Osteoblast (primary cell): ENCODE measurements at regions not wholly inside any gene's neighbourhood (a gene's known extent, or its start where the extent isn't known, plus 50 kb on each side); places are given as distances from the start of the nearest gene placed in this dataset.
"Not testable (repeated sequence)": the region's sequence is repeated elsewhere in the genome, so short reads cannot be mapped to it uniquely, and the experiment has no call there.

Experiments
- DNase-seq: peaks from one replicate; pipeline ENCODE4 v3.0.0; 2011; ENCODE audit warnings: low spot score, mixed read lengths; ENCODE audit not compliant: insufficient read length; ENCODE audit errors: missing footprints
- H2AFZ ChIP-seq: 2 replicates; pipeline ENCODE4 v1.6.0; 2011; ENCODE audit warnings: mild to moderate bottlenecking, low read length
- H3K27ac ChIP-seq: 2 replicates; pipeline ENCODE4 v1.5.1; 2011; ENCODE audit warnings: mild to moderate bottlenecking, low read depth, low read length, moderate library complexity
- H3K27me3 ChIP-seq: 2 replicates; pipeline ENCODE4 v1.6.0; 2012; ENCODE audit warnings: mild to moderate bottlenecking, control low read depth, inconsistent platforms, low read length, moderate library complexity; ENCODE audit not compliant: insufficient read depth
- H3K36me3 ChIP-seq: 2 replicates; pipeline ENCODE4 v1.5.1; 2011; ENCODE audit warnings: mild to moderate bottlenecking, low read length, control low read depth, moderate library complexity; ENCODE audit not compliant: insufficient read depth
- H3K4me1 ChIP-seq: 2 replicates; pipeline ENCODE4 v1.5.1; 2011; ENCODE audit warnings: mild to moderate bottlenecking, low read length, control low read depth, moderate library complexity; ENCODE audit not compliant: insufficient read depth
- H3K4me2 ChIP-seq: 2 replicates; pipeline ENCODE4 v1.6.0; 2011; ENCODE audit warnings: mild to moderate bottlenecking, low read length; ENCODE audit not compliant: insufficient read depth
- H3K4me3 ChIP-seq: fragments of 200-600 bp; sonication (generic); 3 replicates; pipeline ENCODE4 v1.5.1; 2012; ENCODE audit warnings: mild to moderate bottlenecking, low read length, inconsistent platforms; ENCODE audit not compliant: insufficient read depth
- H3K79me2 ChIP-seq: 2 replicates; pipeline ENCODE4 v1.6.0; 2012; ENCODE audit warnings: mild to moderate bottlenecking, low read length, control low read depth, inconsistent platforms; ENCODE audit not compliant: insufficient read depth
- H3K9me3 ChIP-seq: 2 replicates; pipeline ENCODE4 v1.5.1; 2011; ENCODE audit warnings: low read depth, low read length, control low read depth
- H4K20me1 ChIP-seq: 2 replicates; pipeline ENCODE4 v1.6.0; 2012; ENCODE audit warnings: mild to moderate bottlenecking, low read length, control low read depth; ENCODE audit not compliant: insufficient read depth
- CTCF ChIP-seq: IDR thresholded peaks from 2 replicates; pipeline ENCODE4 v1.5.1; 2011; ENCODE audit warnings: mild to moderate bottlenecking, low read depth, low read length, moderate library complexity; ENCODE audit errors: extremely low read depth

- H3K4me3 ChIP-seq: no peak overlapping the region
Measured at GRCh38 chr10:108034829-108035228, 870.3 kb upstream of the SORCS1 start.

GRCh38 chr10:108033518-108033917 lies 869.0 kb upstream of the SORCS1 start:
- H3K4me1 ChIP-seq, H3K4me3 ChIP-seq, H3K4me2 ChIP-seq, H4K20me1 ChIP-seq, H3K79me2 ChIP-seq, H3K9me3 ChIP-seq, DNase-seq, H3K27me3 ChIP-seq, H3K27ac ChIP-seq, H2AFZ ChIP-seq, H3K36me3 ChIP-seq: not testable (repeated sequence)

More at GRCh38 chr10:108034829-108035228, 870.3 kb upstream of the SORCS1 start:
- DNase-seq: no peak
- H4K20me1 ChIP-seq: no peaks in the 10 kb centered on the region
- TF ChIP-seq CTCF: no peak
- H3K9me3 ChIP-seq: peaks cover 7% of the 10 kb centered on the region
- no peaks in the 10 kb centered on the region for H3K36me3 ChIP-seq
- H3K4me1 ChIP-seq: no peaks in the 10 kb centered on the region
- no peak overlapping the region for H3K4me2 ChIP-seq
- H2AFZ ChIP-seq: no peak overlapping the region
- H3K27ac ChIP-seq: no peak overlapping the region
- H3K79me2 ChIP-seq: no peaks in the 10 kb centered on the region
- H3K27me3 ChIP-seq: no peaks in the 10 kb centered on the region

GRCh38 chr10:108031505-108031904 lies 867.0 kb upstream of the SORCS1 start:
- Histone ChIP-seq H3K4me1 (no peaks in the 10 kb centered on the region), H3K36me3 (no peaks in the 10 kb centered on the region), H3K79me2 (no peaks in the 10 kb centered on the region), H2AFZ (no peak overlapping the region), H3K27me3 (no peaks in the 10 kb centered on the region), H3K4me2 (no peak overlapping the region), H3K4me3 (no peak overlapping the region), H4K20me1 (no peaks in the 10 kb centered on the region), H3K9me3 (peaks cover 7% of the 10 kb centered on the region), H3K27ac (no peak overlapping the region)
- no peak for TF ChIP-seq CTCF
- DNase-seq: no peak

- H3K27ac ChIP-seq: no peak overlapping the region
- no peaks in the 10 kb centered on the region for H3K4me1 ChIP-seq
- no peaks in the 10 kb centered on the region for H3K27me3 ChIP-seq
- no peak overlapping the region for H2AFZ ChIP-seq
- no peaks in the 10 kb centered on the region for H3K79me2 ChIP-seq
- no peak overlapping the region for H3K4me2 ChIP-seq
- H4K20me1 ChIP-seq: no peaks in the 10 kb centered on the region
- no peaks in the 10 kb centered on the region for H3K36me3 ChIP-seq
- no peak for TF ChIP-seq CTCF
- no peak overlapping the region for H3K4me3 ChIP-seq
- DNase-seq: no peak
- H3K9me3 ChIP-seq: peaks cover 4% of the 10 kb centered on the region
Measured at GRCh38 chr10:108014902-108015177, 850.3 kb upstream of the SORCS1 start.
